DND-41 (cell line): ENCODE measurements at regions not wholly inside any gene's neighbourhood (a gene's known extent, or its start where the extent isn't known, plus 50 kb on each side); places are given as distances from the start of the nearest gene placed in this dataset.

Source experiments
- ATAC-seq: fragments of 200-7000 bp; cut with Tn5 transposase; 3 replicates; pipeline ENCODE4 v1.9.1; 2021; ENCODE audit warnings: low read depth; ENCODE audit not compliant: insufficient read depth
- DNase-seq: peaks from one replicate; pipeline ENCODE4 v3.0.0-alpha.2; 2020
- H2AFZ ChIP-seq: 2 replicates; pipeline ENCODE4 v1.6.0; 2012; ENCODE audit warnings: low read depth, low read length
- H3K27ac ChIP-seq: 2 replicates; pipeline ENCODE4 v1.5.1; 2012; ENCODE audit warnings: low read length, inconsistent platforms
- H3K27me3 ChIP-seq: fragments of 200-600 bp; sonication (generic); 2 replicates; pipeline ENCODE4 v1.6.0; 2012; ENCODE audit warnings: low read length, mild to moderate bottlenecking, inconsistent platforms; ENCODE audit not compliant: insufficient read depth, poor library complexity
- H3K36me3 ChIP-seq: 2 replicates; pipeline ENCODE4 v1.5.1; 2012; ENCODE audit warnings: low read length, inconsistent platforms; ENCODE audit not compliant: insufficient read depth
- H3K4me1 ChIP-seq: 2 replicates; pipeline ENCODE4 v1.5.1; 2012; ENCODE audit warnings: mild to moderate bottlenecking, low read length; ENCODE audit not compliant: insufficient read depth
- H3K4me2 ChIP-seq: 2 replicates; pipeline ENCODE4 v1.6.0; 2012; ENCODE audit warnings: mild to moderate bottlenecking, moderate library complexity, low read length, inconsistent platforms; ENCODE audit not compliant: insufficient read depth
- H3K4me3 ChIP-seq, 2 experiments: fragments of 200-600 bp in 1 of 2; shearing (Covaris generic) in 1 of 2; 2 replicates each; pipeline ENCODE4 v1.5.1; 2012 to 2016; ENCODE audit warnings: inconsistent platforms in 2 of 2, low read length in 2 of 2, mild to moderate bottlenecking in 2 of 2, low read depth in 1 of 2, moderate library complexity in 1 of 2
- H3K79me2 ChIP-seq: 2 replicates; pipeline ENCODE4 v1.6.0; 2012; ENCODE audit warnings: low read length, inconsistent platforms; ENCODE audit not compliant: insufficient read depth
- H3K9ac ChIP-seq: 2 replicates; pipeline ENCODE4 v1.6.0; 2012; ENCODE audit warnings: low read depth, mild to moderate bottlenecking, inconsistent platforms, low read length, moderate library complexity
- H3K9me3 ChIP-seq: 2 replicates; pipeline ENCODE4 v1.5.1; 2012; ENCODE audit warnings: low read length, moderate library complexity, mild to moderate bottlenecking, inconsistent platforms; ENCODE audit not compliant: insufficient read depth, severe bottlenecking
- H4K20me1 ChIP-seq: 2 replicates; pipeline ENCODE4 v1.6.0; 2012; ENCODE audit warnings: low read length; ENCODE audit not compliant: insufficient read depth
- EZH2 ChIP-seq: IDR thresholded peaks from 3 replicates; pipeline ENCODE4 v1.6.1; 2012; ENCODE audit warnings: borderline replicate concordance, low read depth, mild to moderate bottlenecking, moderate library complexity, low read length, inconsistent platforms; ENCODE audit not compliant: severe bottlenecking
- TF ChIP-seq, protein P1 (sequence below): IDR thresholded peaks from 2 replicates; pipeline ENCODE4 v1.5.1; 2012; ENCODE audit warnings: borderline replicate concordance, low read length, moderate library complexity, mild to moderate bottlenecking; ENCODE audit not compliant: poor library complexity, severe bottlenecking; ENCODE audit errors: extremely low read depth

DNA sequence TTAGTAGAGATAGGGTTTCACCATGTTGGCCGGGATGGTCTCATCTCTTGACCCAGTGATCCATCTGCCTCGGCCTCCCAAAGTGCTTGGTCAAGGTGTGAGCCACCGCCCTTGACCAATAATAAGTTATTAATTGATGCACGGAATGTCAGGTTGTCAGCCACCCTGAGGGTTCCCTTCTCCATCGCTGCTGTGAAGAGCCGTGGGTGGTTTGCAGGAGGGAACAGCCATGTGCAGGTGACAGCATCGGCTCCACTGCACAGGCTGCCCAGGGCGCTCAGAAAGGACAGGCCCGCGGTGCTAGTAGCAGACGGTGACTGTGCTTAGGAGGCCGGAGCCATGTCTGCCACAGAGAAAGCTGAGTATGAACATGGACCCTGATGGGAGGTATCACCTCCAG lies 814.0 kb downstream of the BRD1 start:
- H3K4me3 ChIP-seq = no peak overlapping the region
- H3K27me3 ChIP-seq = peaks cover 7% of the 10 kb centered on the region
- TF ChIP-seq, protein P1, sequence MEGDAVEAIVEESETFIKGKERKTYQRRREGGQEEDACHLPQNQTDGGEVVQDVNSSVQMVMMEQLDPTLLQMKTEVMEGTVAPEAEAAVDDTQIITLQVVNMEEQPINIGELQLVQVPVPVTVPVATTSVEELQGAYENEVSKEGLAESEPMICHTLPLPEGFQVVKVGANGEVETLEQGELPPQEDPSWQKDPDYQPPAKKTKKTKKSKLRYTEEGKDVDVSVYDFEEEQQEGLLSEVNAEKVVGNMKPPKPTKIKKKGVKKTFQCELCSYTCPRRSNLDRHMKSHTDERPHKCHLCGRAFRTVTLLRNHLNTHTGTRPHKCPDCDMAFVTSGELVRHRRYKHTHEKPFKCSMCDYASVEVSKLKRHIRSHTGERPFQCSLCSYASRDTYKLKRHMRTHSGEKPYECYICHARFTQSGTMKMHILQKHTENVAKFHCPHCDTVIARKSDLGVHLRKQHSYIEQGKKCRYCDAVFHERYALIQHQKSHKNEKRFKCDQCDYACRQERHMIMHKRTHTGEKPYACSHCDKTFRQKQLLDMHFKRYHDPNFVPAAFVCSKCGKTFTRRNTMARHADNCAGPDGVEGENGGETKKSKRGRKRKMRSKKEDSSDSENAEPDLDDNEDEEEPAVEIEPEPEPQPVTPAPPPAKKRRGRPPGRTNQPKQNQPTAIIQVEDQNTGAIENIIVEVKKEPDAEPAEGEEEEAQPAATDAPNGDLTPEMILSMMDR = no peak
- no peak for TF ChIP-seq EZH2
- 0 out of 2 replicates have a peak, but pooled peaks cover under 1% of the 10 kb centered on the region for H4K20me1 ChIP-seq
- no peaks in the 10 kb centered on the region for H3K4me1 ChIP-seq
- H3K27ac ChIP-seq = no peak overlapping the region
- H3K9ac ChIP-seq = no peak overlapping the region
- no peak overlapping the region for H2AFZ ChIP-seq
- no peaks in the 10 kb centered on the region for H3K79me2 ChIP-seq
- H3K36me3 ChIP-seq = no peaks in the 10 kb centered on the region
- no peak for ATAC-seq
- no peak overlapping the region for H3K4me2 ChIP-seq
- H3K9me3 ChIP-seq = no peaks in the 10 kb centered on the region
- DNase-seq = no peak

DNA sequence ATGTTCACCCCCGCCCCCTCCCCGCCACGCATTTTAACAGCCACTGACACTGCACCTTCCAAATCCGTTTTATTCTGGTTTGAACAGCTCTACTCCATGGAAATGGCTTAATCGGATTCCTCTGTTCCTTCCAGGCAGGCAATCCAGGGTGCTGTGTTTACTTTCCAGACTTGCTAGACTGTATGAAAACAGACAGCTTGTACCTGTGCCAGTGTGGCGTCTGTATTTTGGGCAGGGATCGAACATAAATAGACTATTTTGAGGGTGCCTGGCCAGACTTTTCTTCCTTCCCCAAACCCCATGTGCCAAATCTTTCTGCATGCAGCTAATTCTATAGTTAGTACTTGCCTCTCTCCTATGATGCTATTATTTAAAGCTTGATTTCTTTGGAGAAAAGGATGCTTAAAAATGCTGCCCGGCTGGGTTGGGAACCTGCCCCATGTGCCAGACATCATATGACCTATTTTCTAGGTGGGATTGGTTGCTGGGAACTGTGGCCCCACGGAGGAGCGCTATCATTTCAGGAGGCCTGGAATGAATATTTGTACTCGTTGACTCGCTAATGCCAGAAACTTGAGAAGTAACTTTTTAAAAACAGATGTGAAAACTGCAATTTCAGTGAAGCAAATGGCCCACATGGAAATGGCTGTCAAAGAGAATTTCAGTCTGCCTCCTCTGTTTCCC lies 814.8 kb downstream of the BRD1 start:
- Histone ChIP-seq H4K20me1 (no peaks in the 10 kb centered on the region), H3K36me3 (no peaks in the 10 kb centered on the region), H3K4me3 (no peak overlapping the region), H3K79me2 (no peaks in the 10 kb centered on the region), H3K9me3 (no peaks in the 10 kb centered on the region), H3K4me1 (no peaks in the 10 kb centered on the region), H3K27ac (no peak overlapping the region), H3K27me3 (peaks cover 5% of the 10 kb centered on the region), H3K9ac (no peak overlapping the region), H2AFZ (no peak overlapping the region), H3K4me2 (no peak overlapping the region)
- TF ChIP-seq, protein P1 = no peak
- TF ChIP-seq EZH2 = no peak
- ATAC-seq (no peak), DNase-seq (no peak)

DNA sequence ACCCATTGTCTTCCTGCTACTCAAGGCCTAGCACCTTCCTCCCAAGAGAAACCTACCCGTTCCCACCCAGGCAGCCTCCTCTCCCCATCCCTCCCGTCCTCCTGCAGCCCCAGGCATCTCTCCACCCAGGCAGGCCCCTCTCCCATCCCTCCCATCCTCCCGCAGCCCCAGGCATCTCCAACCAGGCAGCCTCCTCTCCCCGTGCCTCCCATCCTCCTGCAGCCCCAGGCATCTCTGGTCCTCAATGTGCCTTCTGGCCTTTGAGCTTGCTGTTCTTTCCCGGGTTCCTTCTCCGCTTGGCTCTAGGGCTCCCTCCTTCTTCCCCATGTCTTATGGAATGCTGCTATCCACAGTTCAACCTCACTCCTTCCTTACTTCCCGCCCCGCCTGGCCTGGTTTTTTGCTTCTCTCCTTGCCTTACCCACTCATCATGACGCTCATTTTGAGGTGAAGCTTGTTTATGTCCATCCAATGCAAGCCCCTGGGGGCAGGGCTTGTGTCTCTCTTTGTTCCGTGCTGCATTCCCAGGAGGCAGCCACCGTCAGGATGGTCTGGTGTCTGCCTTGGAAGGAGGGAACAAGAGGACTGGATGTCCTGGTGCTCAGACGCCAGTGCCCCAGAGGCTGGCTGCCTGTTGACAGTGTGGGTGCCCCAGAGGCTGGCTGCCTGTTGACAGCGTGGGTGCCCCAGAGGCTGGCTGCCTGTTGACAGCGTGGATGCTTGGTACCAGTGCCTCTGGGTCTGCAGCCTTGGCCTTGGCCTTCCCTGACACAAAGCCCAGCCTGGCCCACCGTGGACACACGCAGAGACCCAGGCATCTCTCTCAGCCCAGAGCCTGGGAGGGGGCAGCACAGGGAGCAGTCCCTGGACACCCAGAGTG lies 815.7 kb downstream of the BRD1 start:
- ATAC-seq = no peak
- Histone ChIP-seq H3K79me2 (no peaks in the 10 kb centered on the region), H4K20me1 (no peaks in the 10 kb centered on the region), H3K9me3 (no peaks in the 10 kb centered on the region), H3K27me3 (peaks cover 5% of the 10 kb centered on the region), H3K36me3 (no peaks in the 10 kb centered on the region), H3K27ac (no peak overlapping the region), H3K4me2 (no peak overlapping the region), H3K4me1 (no peaks in the 10 kb centered on the region), H3K9ac (no peak overlapping the region), H3K4me3 (no peak overlapping the region), H2AFZ (no peak overlapping the region)
- TF ChIP-seq EZH2 = no peak
- TF ChIP-seq, protein P1 = no peak
- DNase-seq = no peak
